Keratinocyte (primary cell): ENCODE measurements at regions not wholly inside any gene's neighbourhood (a gene's known extent, or its start where the extent isn't known, plus 50 kb on each side); places are given as distances from the start of the nearest gene placed in this dataset.
"Not testable (repeated sequence)": the region's sequence is repeated elsewhere in the genome, so short reads cannot be mapped to it uniquely, and the experiment has no call there.

Experiments used
- DNase-seq: peaks from one replicate; pipeline ENCODE4 v3.0.0-alpha.2; 2011; ENCODE audit warnings: low read depth, missing footprints, low spot score
- FAIRE-seq: peaks from 2 replicates; lab custom pipeline; 2011; peaks lifted over from hg19 to GRCh38; lab: Jason Lieb, UNC
- H2AFZ ChIP-seq: 2 replicates; pipeline ENCODE4 v1.6.0; 2012; ENCODE audit warnings: low read length, control low read depth, inconsistent platforms; ENCODE audit not compliant: control insufficient read depth
- H3K27ac ChIP-seq: 2 replicates; pipeline ENCODE4 v1.5.1; 2011; ENCODE audit warnings: low read length; ENCODE audit not compliant: control insufficient read depth, insufficient read depth
- H3K27me3 ChIP-seq: 3 replicates; pipeline ENCODE4 v1.6.0; 2011; ENCODE audit warnings: low read length; ENCODE audit not compliant: control insufficient read depth, insufficient read depth; ENCODE audit errors: extremely low read depth
- H3K36me3 ChIP-seq, 2 experiments: 2 replicates in 1 of 2; 3 replicates in 1 of 2; pipeline ENCODE4 v1.5.1; 2011; ENCODE audit warnings: low read length in 2 of 2, mild to moderate bottlenecking in 1 of 2; ENCODE audit not compliant: control insufficient read depth in 2 of 2, insufficient read depth in 2 of 2; ENCODE audit errors: extremely low read depth in 1 of 2
- H3K4me1 ChIP-seq: 3 replicates; pipeline ENCODE4 v1.5.1; 2011; ENCODE audit warnings: low read length; ENCODE audit not compliant: control insufficient read depth, insufficient read depth; ENCODE audit errors: extremely low read depth
- H3K4me2 ChIP-seq: 3 replicates; pipeline ENCODE4 v1.6.0; 2011; ENCODE audit warnings: low read depth, low read length; ENCODE audit not compliant: control insufficient read depth, insufficient read depth; ENCODE audit errors: extremely low read depth
- H3K4me3 ChIP-seq, 3 experiments: fragments of 200-600 bp in 1 of 3; sonication (generic) in 1 of 3; 2 replicates in 2 of 3; 3 replicates in 1 of 3; pipeline ENCODE4 v1.5.1; 2011 to 2016; ENCODE audit warnings: low read length in 3 of 3, mild to moderate bottlenecking in 3 of 3, control low read depth in 2 of 3, inconsistent platforms in 1 of 3, low read depth in 1 of 3, mixed read lengths in 1 of 3, mixed run types in 1 of 3, moderate library complexity in 1 of 3; ENCODE audit not compliant: control insufficient read depth in 2 of 3, insufficient read depth in 2 of 3; ENCODE audit errors: extremely low read depth in 1 of 3
- H3K79me2 ChIP-seq: 2 replicates; pipeline ENCODE4 v1.6.0; 2012; ENCODE audit warnings: low read length; ENCODE audit not compliant: control insufficient read depth, insufficient read depth
- H3K9ac ChIP-seq: 3 replicates; pipeline ENCODE4 v1.6.0; 2011; ENCODE audit warnings: low read length; ENCODE audit not compliant: control insufficient read depth, insufficient read depth; ENCODE audit errors: extremely low read depth
- H3K9me1 ChIP-seq: 3 replicates; pipeline ENCODE4 v1.6.0; 2011; ENCODE audit warnings: low read length; ENCODE audit not compliant: control insufficient read depth, insufficient read depth; ENCODE audit errors: extremely low read depth
- H3K9me3 ChIP-seq: 2 replicates; pipeline ENCODE4 v1.5.1; 2012; ENCODE audit warnings: low read depth, low read length; ENCODE audit not compliant: control insufficient read depth
- H4K20me1 ChIP-seq: 3 replicates; pipeline ENCODE4 v1.6.0; 2011; ENCODE audit warnings: low read length; ENCODE audit not compliant: control insufficient read depth, insufficient read depth; ENCODE audit errors: extremely low read depth
- dilution Hi-C: fragments of 300-500 bp; cut with MboI; formaldehyde crosslinking; loops from one replicate; pipeline ENCODE4 v1.7.0; 2020; ENCODE audit warnings: low sequenced_read_pairs; ENCODE audit not compliant: extremely low pct_ligation_motif_present

DNA sequence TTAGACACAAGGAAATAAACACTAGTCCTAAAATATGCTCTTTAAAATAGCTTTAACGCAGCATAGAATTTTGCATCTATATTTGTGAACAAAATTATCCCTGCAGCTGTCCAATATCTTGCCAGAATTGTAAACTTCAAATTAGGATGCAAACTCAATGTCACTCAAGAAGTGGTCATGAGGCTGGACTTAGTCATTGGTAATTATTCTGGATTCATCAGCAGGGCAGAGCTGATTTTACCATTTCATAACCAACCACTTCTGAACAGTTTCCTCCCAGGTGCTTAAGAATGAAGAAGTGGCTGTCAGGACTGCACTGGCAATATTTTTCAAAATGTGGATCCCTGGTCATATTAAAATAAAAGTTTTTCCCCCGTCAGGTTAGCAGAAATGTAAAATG, 219.5 kb downstream of the SPATA31A6 start:
- FAIRE-seq, H3K9me1 ChIP-seq, H2AFZ ChIP-seq, H3K79me2 ChIP-seq, H3K27ac ChIP-seq, H3K27me3 ChIP-seq, dilution Hi-C loops, H4K20me1 ChIP-seq, H3K9me3 ChIP-seq, H3K9ac ChIP-seq, H3K4me3 ChIP-seq, H3K36me3 ChIP-seq, H3K4me1 ChIP-seq, H3K4me2 ChIP-seq, DNase-seq: not testable (repeated sequence)

GRCh38 chr9:42409581-42409980, 226.1 kb downstream of the SPATA31A6 start:
- H3K9me1 ChIP-seq, H3K4me1 ChIP-seq, H3K4me2 ChIP-seq, H3K79me2 ChIP-seq, H3K4me3 ChIP-seq, H3K9ac ChIP-seq, H3K27me3 ChIP-seq, dilution Hi-C loops, FAIRE-seq, H3K9me3 ChIP-seq, H2AFZ ChIP-seq, H3K36me3 ChIP-seq, H4K20me1 ChIP-seq, DNase-seq, H3K27ac ChIP-seq: not testable (repeated sequence)

- H3K36me3 ChIP-seq, DNase-seq, H3K9ac ChIP-seq, H3K27me3 ChIP-seq, H2AFZ ChIP-seq, FAIRE-seq, H3K9me3 ChIP-seq, H3K9me1 ChIP-seq, H3K4me3 ChIP-seq, H3K27ac ChIP-seq, H3K4me1 ChIP-seq, H3K4me2 ChIP-seq, H3K79me2 ChIP-seq, H4K20me1 ChIP-seq, dilution Hi-C loops: not testable (repeated sequence)
Observed at GRCh38 chr9:42412354-42412753, 228.9 kb downstream of the SPATA31A6 start.

DNA sequence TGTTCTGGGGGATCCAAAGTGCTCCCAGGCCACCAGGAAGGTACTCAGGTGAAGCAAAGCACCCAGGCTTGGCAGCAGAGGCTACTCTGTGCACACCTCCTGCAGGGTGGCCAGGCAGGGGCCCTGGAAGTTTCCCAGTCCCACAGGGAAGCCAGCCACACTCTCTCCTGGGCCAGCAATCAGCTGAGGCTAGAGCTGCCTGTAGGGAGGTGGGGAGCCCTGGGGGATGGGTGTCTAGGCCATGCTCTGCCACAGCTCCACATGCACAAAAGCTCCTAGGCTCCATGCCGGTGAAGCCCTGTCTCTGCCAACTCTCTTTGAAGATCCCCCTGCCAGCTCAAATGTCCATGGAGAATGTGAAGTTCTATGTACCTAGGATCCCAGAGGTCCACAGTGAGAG, 231.4 kb downstream of the SPATA31A6 start:
- H3K9ac ChIP-seq, DNase-seq, H3K4me3 ChIP-seq, H3K36me3 ChIP-seq, H2AFZ ChIP-seq, H3K9me3 ChIP-seq, FAIRE-seq, H3K4me2 ChIP-seq, H3K79me2 ChIP-seq, H3K27me3 ChIP-seq, dilution Hi-C loops, H3K4me1 ChIP-seq, H3K9me1 ChIP-seq, H4K20me1 ChIP-seq, H3K27ac ChIP-seq: not testable (repeated sequence)

DNA sequence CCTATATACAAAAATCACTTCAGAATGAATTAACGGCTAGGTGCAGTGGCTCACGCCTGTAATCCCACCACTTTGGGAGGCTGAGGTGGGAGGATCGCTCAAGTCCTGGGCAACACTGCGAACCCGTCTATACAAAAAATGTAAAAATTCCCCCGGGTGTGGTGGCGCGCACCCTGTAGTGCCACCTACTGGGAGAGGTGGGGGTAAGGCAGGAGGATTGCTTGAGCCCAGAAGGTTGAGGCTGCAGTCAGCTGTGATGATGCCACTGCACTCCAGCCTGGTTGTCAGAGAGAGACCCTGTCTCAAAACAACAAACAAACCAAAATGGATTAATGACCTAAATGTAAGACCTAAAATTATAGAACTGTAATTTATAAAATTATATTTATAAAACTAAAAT, 236.2 kb downstream of the SPATA31A6 start:
- H2AFZ ChIP-seq, H3K27me3 ChIP-seq, H3K4me3 ChIP-seq, H3K79me2 ChIP-seq, H3K9me3 ChIP-seq, H3K36me3 ChIP-seq, FAIRE-seq, H3K27ac ChIP-seq, H3K4me2 ChIP-seq, dilution Hi-C loops, H3K4me1 ChIP-seq, H4K20me1 ChIP-seq, H3K9me1 ChIP-seq, DNase-seq, H3K9ac ChIP-seq: not testable (repeated sequence)
